ENCODE measurements at regions not wholly inside any gene's neighbourhood (a gene's known extent, or its start where the extent isn't known, plus 50 kb on each side); places are given as distances from the start of the nearest gene placed in this dataset.

DNA sequence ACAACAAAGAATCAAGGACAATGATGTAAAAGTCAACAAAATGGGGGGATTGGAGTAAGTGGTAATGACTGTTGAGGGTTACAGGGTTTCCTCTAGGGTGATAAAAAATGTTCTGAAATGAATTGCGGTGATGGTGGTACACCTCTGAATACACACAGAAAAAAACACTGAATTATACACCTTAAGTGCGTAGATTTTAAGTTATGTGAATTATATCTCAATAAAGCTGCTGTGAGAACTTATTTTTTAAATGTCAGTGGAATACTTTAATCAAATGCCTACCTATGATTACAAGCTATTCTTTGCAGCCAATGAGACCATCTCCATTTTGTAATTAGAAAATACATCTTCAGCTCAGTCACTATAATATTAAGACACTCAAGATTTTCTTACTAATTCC is 53.5 kb downstream of the ZNF608 start:
- TF ChIP-seq CTCF (IDR thresholded peaks at IDR 0.05) = no peak
- Histone ChIP-seq H3K4me3 (no peak overlapping the region), H3K27ac (no peak overlapping the region)
- no peak for DNase-seq (ENCODE audit: low spot score)

- no peak overlapping the region for H3K27ac ChIP-seq
- DNase-seq (ENCODE audit: low spot score) = no peak
- no peak for TF ChIP-seq CTCF (IDR thresholded peaks at IDR 0.05)
- no peak overlapping the region for H3K4me3 ChIP-seq
Observed at GRCh38 chr5:124692324-124692723, 54.1 kb downstream of the ZNF608 start.

DNA sequence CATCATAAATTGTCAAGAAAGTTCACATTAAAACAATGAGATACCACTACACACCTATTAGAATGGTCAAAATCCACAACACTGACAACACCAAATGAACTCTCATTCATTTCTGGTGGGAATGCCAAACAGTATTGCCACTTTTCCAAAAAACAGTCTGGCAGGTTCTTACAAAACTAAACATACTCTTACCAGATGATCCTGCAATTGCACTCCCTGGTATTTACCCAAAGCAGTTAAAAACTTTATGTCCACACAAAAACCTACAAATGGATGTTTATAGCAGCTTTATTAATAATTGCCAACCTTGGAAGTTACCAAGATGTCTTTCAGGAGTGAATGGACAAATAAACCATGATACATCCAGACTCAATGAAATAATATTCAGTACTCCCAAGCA is 56.8 kb downstream of the ZNF608 start:
- Histone ChIP-seq H3K4me3 (no peak overlapping the region), H3K27ac (no peak overlapping the region)
- no peak for TF ChIP-seq CTCF (IDR thresholded peaks at IDR 0.05)
- no peak for DNase-seq (ENCODE audit: low spot score)

DNA sequence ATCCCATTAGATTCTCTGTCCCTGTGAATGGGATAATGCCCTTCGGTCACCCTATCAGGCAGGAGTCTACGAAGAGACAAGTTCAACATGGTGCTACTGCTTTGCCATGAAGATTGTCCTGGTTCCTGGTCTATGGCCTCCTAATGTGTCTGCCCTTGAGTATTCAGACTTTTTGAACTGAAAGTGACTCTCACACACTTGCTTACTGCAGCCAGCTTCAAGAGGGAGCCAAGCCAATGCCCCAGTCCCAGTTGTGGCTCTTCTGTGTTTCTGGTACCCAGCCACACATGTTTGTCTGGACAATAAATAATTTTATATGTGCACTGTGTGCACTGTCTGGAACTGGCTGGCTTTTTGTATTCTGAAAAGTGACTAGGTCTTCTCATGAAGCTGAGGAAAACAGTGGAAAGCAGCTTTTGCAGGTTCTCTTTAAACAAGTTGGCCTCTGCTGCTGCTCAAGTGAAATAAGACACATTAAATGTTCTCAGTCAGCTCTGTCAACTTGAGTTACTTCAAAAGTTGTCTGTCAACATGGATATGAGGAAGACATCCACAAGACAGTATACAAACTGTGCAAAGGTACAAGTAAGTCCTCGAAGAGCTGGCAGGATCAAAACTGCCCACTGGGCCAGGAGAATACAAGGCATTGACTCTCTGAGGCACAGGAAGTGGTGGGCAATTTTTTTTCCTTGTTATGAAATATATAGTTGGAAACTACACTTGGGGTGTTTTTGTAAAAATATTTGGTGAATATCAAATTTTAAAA is 60.0 kb downstream of the ZNF608 start:
- no peak overlapping the region for H3K27ac ChIP-seq
- no peak for TF ChIP-seq CTCF (IDR thresholded peaks at IDR 0.05)
- DNase-seq (ENCODE audit: low spot score) = no peak
- H3K4me3 ChIP-seq = no peak overlapping the region

DNA sequence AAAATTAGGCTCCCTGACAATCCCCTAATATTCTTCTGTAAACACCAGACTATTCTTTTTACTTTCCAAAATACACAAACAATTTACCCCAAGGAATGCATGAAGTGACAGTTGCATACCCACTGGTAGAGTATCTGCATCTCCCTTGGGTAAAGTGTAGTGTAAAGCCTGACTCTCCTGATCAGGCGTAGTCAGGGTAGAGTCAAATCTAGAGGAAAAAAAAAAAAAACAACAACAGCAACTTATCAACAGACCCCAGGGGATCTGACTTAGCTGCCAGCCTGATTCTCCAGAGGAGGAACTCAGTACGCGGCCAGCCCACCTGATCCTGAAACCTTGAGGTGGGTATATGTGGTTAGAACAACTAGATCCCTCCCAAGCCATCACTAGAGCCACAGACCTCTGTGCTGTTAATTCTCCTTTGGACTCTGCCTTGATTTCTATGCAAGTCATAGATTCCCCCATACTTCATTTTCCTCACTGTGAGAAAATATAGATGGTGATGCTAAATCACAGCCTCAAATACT is 61.0 kb downstream of the ZNF608 start:
- Histone ChIP-seq H3K4me3 (no peak overlapping the region), H3K27ac (no peak overlapping the region)
- no peak for TF ChIP-seq CTCF (IDR thresholded peaks at IDR 0.05)
- DNase-seq (ENCODE audit: low spot score) = no peak

DNA sequence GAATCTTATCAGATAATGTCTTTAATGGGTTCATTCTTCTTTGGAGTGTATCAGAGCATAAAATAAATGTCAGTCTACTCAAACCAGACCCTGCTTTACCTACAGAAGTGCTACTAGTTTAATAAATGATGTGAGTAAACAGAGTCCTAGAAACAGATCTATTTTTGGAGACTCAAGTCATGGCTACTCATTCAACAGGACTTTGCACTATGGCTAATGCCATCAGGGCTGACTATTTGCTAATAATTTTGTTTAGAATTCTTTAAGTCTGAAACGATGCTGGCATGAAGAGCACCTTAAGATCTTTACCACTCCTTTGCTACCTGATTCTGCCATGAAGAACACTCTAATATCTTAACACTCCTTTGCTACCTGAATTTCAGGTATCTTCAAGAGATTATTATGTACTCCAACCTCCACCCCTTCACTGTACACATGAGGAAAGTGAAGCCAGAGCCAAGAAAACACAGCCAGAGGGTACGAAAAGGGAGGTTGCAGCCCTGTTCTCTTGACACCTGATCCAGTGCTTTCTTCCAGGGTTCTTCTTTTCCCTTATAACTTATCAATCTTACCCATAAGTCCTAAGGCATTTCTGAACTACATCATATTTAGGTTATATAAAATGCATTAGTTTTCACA is 62.4 kb downstream of the ZNF608 start:
- Histone ChIP-seq H3K27ac (no peak overlapping the region), H3K4me3 (no peak overlapping the region)
- no peak for DNase-seq (ENCODE audit: low spot score)
- no peak for TF ChIP-seq CTCF (IDR thresholded peaks at IDR 0.05)
